ENCODE measurements at regions not wholly inside any gene's neighbourhood (a gene's known extent, or its start where the extent isn't known, plus 50 kb on each side); places are given as distances from the start of the nearest gene placed in this dataset.

DNA sequence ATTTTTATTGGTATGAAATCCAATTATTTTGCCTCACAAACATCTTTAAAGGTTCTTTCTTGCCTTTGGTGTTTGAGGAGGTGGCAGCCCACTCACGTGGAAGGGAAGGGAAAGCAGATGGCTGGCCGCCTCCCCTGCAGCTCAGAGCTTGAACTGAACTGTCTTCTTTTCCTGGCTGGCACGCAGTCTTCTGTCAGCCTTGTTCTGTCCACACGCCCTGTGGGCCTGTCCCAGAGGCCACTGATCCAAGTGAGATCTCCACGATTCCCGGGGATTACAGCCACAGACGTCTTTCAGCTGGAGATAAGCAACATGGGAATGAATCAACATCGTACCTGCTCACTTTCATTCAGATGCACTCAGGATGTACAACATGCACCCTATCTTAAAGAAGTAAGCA is 73.3 kb downstream of the TMEM18 start:
- TF ChIP-seq, protein P1, sequence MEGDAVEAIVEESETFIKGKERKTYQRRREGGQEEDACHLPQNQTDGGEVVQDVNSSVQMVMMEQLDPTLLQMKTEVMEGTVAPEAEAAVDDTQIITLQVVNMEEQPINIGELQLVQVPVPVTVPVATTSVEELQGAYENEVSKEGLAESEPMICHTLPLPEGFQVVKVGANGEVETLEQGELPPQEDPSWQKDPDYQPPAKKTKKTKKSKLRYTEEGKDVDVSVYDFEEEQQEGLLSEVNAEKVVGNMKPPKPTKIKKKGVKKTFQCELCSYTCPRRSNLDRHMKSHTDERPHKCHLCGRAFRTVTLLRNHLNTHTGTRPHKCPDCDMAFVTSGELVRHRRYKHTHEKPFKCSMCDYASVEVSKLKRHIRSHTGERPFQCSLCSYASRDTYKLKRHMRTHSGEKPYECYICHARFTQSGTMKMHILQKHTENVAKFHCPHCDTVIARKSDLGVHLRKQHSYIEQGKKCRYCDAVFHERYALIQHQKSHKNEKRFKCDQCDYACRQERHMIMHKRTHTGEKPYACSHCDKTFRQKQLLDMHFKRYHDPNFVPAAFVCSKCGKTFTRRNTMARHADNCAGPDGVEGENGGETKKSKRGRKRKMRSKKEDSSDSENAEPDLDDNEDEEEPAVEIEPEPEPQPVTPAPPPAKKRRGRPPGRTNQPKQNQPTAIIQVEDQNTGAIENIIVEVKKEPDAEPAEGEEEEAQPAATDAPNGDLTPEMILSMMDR (IDR thresholded peaks at IDR 0.05 in 8 of 11, conservative IDR thresholded peaks at IDR 0.05 in 3 of 11): no peak
- TF ChIP-seq POLR2A (IDR thresholded peaks at IDR 0.05): no peak

Measured in spleen (tissue), 7 donors.